KMS-11 (cell line): ENCODE measurements at regions not wholly inside any gene's neighbourhood (a gene's known extent, or its start where the extent isn't known, plus 50 kb on each side); places are given as distances from the start of the nearest gene placed in this dataset.

Source experiments
- H2AFZ ChIP-seq: fragments of 200-600 bp; sonication (generic); 2 replicates; pipeline ENCODE4 v1.6.1; 2016; ENCODE audit warnings: antibody characterized with exemption, mixed run types, low read depth
- H3K27ac ChIP-seq: fragments of 200-600 bp; sonication (generic); 2 replicates; pipeline ENCODE4 v1.6.1; 2016; ENCODE audit warnings: mild to moderate bottlenecking, mixed run types
- H3K27me3 ChIP-seq: fragments of 200-600 bp; sonication (generic); 2 replicates; pipeline ENCODE4 v1.6.1; 2017; ENCODE audit warnings: mild to moderate bottlenecking, low read depth, mixed run types, moderate library complexity; ENCODE audit not compliant: insufficient read depth
- H3K36me3 ChIP-seq: fragments of 200-600 bp; sonication (generic); 2 replicates; pipeline ENCODE4 v1.6.1; 2017; ENCODE audit warnings: mild to moderate bottlenecking, mixed run types; ENCODE audit not compliant: insufficient read depth
- H3K4me1 ChIP-seq: fragments of 200-600 bp; sonication (generic); 2 replicates; pipeline ENCODE4 v1.6.1; 2016; ENCODE audit warnings: mild to moderate bottlenecking, low read depth, mixed run types; ENCODE audit not compliant: poor library complexity, severe bottlenecking
- H3K4me2 ChIP-seq: fragments of 200-600 bp; sonication (generic); 2 replicates; pipeline ENCODE4 v1.7.0; 2016; ENCODE audit warnings: mild to moderate bottlenecking, mixed run types
- H3K4me3 ChIP-seq: fragments of 200-600 bp; sonication (generic); IDR thresholded peaks from 2 replicates; pipeline ENCODE4 v1.6.1; 2017; ENCODE audit warnings: low read depth, low read length, mixed read lengths; ENCODE audit not compliant: insufficient read depth
- H3K79me2 ChIP-seq: fragments of 200-600 bp; sonication (generic); 2 replicates; pipeline ENCODE4 v1.6.1; 2016; ENCODE audit warnings: low read depth, mixed run types; ENCODE audit not compliant: insufficient read depth
- H3K9ac ChIP-seq: fragments of 200-600 bp; sonication (generic); 2 replicates; pipeline ENCODE4 v1.6.1; 2016; ENCODE audit warnings: mild to moderate bottlenecking, mixed run types
- H4K20me1 ChIP-seq: fragments of 200-600 bp; sonication (generic); 2 replicates; pipeline ENCODE4 v1.6.1; 2016; ENCODE audit warnings: mild to moderate bottlenecking, mixed run types; ENCODE audit not compliant: insufficient read depth
- TF ChIP-seq, protein P1 (sequence below): fragments of 200-600 bp; sonication (generic); conservative IDR thresholded peaks from 2 replicates; pipeline ENCODE4 v1.6.1; 2017; ENCODE audit warnings: low read depth, mild to moderate bottlenecking, antibody characterized with exemption, low read length, moderate library complexity, mixed read lengths

- no peak overlapping the region for H3K9ac ChIP-seq
- no peak overlapping the region for H3K4me3 ChIP-seq
- no peaks in the 10 kb centered on the region for H4K20me1 ChIP-seq
- TF ChIP-seq, protein P1, sequence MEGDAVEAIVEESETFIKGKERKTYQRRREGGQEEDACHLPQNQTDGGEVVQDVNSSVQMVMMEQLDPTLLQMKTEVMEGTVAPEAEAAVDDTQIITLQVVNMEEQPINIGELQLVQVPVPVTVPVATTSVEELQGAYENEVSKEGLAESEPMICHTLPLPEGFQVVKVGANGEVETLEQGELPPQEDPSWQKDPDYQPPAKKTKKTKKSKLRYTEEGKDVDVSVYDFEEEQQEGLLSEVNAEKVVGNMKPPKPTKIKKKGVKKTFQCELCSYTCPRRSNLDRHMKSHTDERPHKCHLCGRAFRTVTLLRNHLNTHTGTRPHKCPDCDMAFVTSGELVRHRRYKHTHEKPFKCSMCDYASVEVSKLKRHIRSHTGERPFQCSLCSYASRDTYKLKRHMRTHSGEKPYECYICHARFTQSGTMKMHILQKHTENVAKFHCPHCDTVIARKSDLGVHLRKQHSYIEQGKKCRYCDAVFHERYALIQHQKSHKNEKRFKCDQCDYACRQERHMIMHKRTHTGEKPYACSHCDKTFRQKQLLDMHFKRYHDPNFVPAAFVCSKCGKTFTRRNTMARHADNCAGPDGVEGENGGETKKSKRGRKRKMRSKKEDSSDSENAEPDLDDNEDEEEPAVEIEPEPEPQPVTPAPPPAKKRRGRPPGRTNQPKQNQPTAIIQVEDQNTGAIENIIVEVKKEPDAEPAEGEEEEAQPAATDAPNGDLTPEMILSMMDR: no peak
- no peak overlapping the region for H2AFZ ChIP-seq
- no peaks in the 10 kb centered on the region for H3K36me3 ChIP-seq
- no peak overlapping the region for H3K27ac ChIP-seq
- no peaks in the 10 kb centered on the region for H3K4me1 ChIP-seq
- H3K4me2 ChIP-seq: no peak overlapping the region
- H3K79me2 ChIP-seq: no peaks in the 10 kb centered on the region
- no peaks in the 10 kb centered on the region for H3K27me3 ChIP-seq
Measured at GRCh38 chrX:43141885-43142284, 363.9 kb upstream of the PPP1R2C start.

GRCh38 chrX:43148305-43148704, 370.3 kb upstream of the PPP1R2C start:
- Histone ChIP-seq H3K4me2 (no peak overlapping the region), H3K9ac (no peak overlapping the region), H3K27ac (no peak overlapping the region), H3K27me3 (no peaks in the 10 kb centered on the region), H4K20me1 (no peaks in the 10 kb centered on the region), H3K36me3 (no peaks in the 10 kb centered on the region), H3K79me2 (no peaks in the 10 kb centered on the region), H2AFZ (no peak overlapping the region), H3K4me1 (no peaks in the 10 kb centered on the region), H3K4me3 (no peak overlapping the region)
- TF ChIP-seq, protein P1: no peak

DNA sequence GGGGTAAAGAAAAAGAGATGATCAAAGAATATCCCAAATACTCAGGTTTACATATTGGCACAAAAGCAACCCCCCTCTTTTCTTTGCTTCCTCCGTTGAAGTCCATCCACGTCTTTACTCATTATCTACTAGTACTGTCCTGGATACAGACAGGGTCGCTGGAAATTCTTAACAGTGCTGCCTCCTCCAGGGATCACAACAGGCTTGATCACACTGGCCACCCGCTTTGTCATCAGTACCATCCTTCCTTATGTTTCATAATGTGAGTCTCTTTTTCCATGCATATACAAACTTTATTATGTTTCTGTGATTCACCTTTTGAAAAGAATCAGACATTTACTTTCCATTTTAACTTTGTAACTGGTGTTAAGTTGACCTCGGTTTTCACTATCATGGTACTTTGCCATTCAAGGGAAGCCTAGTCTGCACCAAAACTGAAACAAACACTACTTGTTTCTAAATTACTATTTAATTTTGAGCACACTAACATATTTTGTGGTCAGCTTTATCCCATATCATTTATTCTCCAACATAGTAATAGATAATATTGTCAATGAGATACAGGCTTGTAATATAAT, 387.5 kb upstream of the PPP1R2C start:
- Histone ChIP-seq H3K4me3 (no peak overlapping the region), H3K27ac (no peak overlapping the region), H3K4me2 (no peak overlapping the region), H2AFZ (no peak overlapping the region), H3K79me2 (no peaks in the 10 kb centered on the region), H3K4me1 (no peaks in the 10 kb centered on the region), H3K36me3 (no peaks in the 10 kb centered on the region), H3K27me3 (no peaks in the 10 kb centered on the region), H3K9ac (no peak overlapping the region), H4K20me1 (no peaks in the 10 kb centered on the region)
- TF ChIP-seq, protein P1: no peak

DNA sequence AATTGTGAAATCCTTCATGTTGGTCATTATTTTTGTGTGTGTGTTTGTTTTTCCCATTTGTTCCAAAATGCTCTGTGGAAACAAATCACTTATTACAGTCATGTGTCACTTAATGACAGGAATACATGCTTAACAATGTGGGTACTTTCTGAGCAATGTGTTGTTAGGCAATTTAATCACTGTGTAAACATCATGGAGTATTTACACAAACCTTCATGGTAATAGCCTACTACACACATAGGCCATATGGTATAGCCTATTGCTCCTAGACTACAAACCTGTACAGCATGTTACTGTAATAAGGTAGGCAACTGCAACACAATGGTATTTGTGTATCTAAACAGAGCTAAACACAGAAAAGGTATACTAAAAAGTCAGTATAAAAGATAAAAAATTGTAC, 388.9 kb upstream of the PPP1R2C start:
- TF ChIP-seq, protein P1: no peak

More for the DNA sequence above, 388.9 kb upstream of the PPP1R2C start:
- no peaks in the 10 kb centered on the region for H3K27me3 ChIP-seq
- H3K4me2 ChIP-seq: no peak overlapping the region
- H3K9ac ChIP-seq: no peak overlapping the region
- H2AFZ ChIP-seq: no peak overlapping the region
- no peaks in the 10 kb centered on the region for H3K4me1 ChIP-seq
- H3K4me3 ChIP-seq: no peak overlapping the region
- no peaks in the 10 kb centered on the region for H4K20me1 ChIP-seq
- H3K36me3 ChIP-seq: no peaks in the 10 kb centered on the region
- H3K79me2 ChIP-seq: no peaks in the 10 kb centered on the region
- H3K27ac ChIP-seq: no peak overlapping the region
